GM18502 (cell line): ENCODE measurements at regions not wholly inside any gene's neighbourhood (a gene's known extent, or its start where the extent isn't known, plus 50 kb on each side); places are given as distances from the start of the nearest gene placed in this dataset.
A peak's percentile ranks its signal among the peaks of the same experiment; 100 is the strongest.
"Not testable (repeated sequence)": the region's sequence is repeated elsewhere in the genome, so short reads cannot be mapped to it uniquely, and the experiment has no call there.

Experiments
- ATAC-seq: cut with Tn5 transposase; IDR thresholded peaks from one replicate; pipeline ENCODE4 v1.9.1; 2021; ENCODE audit warnings: mild to moderate bottlenecking; ENCODE audit not compliant: unreplicated experiment, poor library complexity

DNA sequence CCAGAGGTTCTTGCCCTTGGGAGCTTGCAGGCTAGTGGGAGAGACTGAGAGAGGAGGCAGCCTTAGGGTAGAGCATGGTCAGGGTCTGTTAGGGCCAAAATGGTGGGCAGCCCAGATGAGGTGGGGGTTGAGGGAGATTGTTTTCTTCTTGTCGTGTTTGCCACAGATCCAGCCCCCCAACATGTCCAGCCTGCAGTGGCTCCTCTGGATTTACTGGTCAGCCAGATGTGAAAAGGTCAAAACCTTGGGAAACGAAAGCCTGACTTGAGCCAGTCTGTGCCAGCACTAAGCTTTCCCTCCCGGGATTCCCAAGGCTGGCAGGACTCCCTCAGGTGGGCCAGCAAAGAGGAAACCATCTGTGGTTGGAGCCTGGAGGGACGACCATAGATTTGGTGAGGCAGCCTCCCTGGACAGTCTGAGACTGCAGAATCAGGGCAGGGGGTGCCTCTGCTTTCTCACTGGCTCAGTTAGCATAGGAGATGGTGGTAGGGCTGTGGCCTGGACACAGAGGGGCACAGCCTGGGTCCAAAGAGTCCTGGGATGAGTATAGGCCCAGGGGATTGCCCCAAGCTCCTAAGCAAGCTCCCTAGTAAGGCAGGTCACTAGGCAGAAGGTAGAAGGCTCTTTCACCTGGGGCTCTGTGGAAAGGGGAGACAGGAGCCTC lies 51.2 kb upstream of the PRR23C start:
- no peak for ATAC-seq

DNA sequence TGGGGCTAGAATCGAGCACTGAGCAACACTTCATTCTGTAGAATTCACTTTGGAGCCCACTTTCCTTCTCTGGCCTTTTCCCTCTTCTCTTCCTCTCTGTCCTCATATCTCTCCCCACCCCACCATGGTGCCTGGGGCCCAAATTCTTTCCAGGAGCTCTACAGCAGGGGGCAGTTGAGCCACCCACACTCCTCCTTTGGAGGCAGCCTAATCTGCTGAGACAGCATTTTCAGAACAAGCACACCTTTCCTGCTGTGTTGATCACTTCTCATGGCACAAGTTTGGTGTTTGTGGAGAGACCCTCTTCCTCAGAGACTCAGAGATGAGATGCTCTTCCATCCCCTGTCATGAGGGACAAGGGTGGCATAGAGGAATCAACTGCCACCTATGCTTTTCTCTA lies 52.0 kb upstream of the PRR23C start:
- ATAC-seq, result no peak

DNA sequence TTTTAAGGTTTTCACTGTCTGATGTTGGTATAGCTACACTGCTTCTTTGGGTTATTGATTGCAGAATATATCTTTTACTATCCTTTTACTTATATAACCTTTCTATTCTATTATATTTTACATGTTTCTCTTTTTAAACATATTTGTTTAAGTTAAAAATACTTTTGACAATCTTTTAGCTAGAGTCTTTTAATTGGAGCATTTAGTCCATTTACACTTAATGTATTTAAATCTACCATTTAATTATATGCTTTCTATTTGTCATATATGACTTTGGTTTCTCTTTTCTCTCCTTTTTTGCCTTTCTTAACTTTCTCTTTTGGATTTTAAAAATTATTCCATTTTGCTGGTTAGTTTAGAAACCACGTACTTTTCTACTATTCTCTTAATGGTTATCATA lies 53.7 kb upstream of the PRR23C start:
- no peak for ATAC-seq

DNA sequence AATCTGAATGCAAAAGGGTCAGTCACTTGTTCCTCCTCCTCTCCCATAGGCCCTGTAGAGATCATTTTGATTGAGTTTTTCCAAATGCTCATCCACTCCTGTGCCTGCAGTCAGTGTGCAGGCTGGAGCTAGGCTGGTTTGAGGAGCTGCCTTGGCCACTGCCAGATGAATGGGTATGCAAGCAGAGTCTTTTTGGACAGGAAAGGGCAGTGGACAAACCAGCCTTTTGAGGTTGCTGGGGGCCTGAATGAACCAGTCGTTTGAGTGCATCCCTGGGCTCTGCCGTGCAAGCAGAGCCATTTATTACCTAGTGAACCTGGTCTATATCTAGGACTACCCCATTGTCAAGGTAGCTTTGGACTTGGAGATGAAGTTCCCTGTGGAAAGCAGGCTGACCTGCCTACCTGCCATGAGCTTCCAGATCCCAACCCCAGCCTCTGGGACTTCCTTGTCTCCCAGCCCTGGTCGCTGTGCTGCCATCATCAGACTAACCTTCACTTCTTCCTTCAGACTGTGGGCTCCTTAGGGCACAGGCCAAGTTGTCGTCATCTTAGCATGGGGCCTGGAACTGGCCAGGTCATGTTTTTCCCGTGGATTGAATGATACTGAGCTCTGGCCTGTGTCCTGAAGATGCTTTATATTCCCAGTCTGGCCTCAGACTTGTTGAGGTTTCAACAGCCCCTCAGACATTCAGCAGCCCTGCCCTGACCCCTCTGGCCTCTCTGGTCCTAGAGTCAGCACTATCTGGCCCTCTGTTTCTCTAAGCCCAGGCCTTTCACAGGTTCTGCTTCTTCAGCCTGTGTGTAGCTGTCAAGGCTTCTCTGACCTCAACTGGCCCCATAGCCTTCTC lies 55.5 kb upstream of the PRR23C start:
- no peak for ATAC-seq

DNA sequence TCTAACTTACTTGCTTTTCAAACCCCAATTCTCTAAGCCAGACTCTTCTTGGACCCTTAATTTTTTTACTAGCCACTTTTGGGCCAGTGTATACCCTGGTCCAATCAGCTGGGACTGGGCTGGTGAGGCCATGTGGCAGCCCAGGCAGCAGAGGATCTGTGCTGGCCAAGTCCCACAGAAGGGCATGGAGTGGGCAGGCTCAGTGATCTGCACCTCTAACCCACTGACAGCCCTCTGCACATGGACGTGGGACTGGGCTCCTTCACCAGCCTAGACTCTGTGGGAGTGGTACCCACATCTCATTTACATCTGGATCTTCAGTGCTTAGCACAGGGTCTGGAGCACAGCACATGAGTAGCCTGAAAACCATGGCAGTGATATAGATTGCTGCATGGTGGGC lies 56.1 kb upstream of the PRR23C start:
- ATAC-seq, result no peak

DNA sequence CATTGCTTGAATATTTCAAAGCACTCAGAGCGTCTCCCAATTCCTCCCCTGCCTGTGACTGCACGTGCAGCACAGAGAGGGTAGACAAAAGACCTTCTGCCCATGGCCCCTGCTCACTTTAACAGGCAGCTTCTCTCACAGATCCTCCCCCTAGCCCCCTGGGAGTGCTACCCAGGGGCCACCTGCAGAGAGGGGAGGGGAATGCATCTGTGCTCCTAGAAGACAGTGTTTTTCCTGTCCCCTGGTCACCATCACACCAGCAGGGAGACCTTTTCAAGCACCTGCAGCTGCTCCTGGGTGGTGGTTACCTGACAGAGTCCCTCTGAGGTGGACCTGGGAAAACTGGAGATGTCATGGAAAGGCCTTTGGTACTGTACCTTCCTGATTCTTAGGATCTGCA lies 56.7 kb upstream of the PRR23C start:
- ATAC-seq, result no peak

DNA sequence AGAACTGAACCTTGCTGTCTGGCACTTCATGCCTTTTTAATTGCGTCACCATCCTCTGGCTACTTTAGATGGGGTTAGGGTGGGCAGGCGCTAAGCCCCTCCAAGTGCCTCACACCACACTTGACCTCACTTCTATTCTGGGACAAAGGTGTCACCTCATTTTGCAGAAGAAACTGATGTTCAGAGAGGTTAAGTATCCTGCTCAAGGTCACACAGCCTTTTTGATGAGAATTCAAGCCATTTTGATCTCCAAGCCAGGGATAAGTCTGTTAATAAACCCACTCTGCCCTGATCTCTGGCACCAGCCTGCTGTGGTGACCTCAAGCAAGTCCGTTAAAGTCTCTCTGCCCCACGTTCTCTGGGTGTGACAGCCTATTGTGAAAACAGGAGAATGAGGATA lies 58.8 kb upstream of the PRR23C start:
- ATAC-seq, result no peak

DNA sequence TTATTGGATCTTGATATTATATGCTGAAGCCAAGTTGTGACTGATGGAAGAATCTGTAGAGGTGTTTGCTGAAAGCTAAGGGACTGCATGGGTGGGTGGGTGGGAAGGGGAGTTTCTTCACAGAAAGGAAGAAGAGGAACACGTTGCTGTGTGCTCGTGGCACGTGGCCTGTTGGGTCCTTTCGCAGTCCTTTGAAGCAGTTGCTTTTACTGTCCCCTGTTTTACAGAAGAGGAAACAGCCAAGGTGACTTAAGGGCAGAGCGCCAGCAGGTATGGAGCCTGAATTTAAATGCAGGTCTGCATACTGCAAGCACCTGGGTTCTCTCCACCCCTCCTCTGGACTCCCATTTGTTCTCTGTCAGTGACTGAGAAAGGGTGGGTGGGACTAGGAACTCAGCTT lies 59.4 kb upstream of the PRR23C start:
- no peak for ATAC-seq

DNA sequence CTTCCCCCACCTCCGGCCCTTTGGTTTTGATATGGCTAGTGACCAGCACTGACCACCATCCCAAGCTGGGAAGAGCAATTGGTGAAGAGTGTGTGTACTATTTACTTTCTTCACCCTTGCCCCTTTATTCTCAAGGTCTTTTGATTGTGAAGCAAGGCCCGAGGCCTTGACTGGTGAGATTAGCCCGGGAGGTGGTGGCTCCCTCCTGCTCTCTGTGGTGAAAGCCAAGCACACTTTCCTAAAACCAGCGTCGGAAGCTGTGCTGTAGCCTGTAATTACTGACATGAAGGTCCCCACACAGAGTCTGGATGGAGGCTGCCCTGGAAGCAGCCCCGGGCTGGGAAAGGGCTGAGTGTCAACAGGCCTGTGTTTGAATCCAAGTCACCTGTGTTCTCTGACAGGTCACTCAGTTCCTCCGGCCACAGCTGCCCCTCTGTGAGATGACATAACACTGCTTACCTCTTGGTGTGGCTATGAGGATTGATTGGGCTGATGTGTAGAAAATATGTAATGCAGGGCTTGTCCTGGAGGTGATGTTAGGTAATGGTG lies 60.5 kb upstream of the PRR23C start:
- ATAC-seq, result no peak

DNA sequence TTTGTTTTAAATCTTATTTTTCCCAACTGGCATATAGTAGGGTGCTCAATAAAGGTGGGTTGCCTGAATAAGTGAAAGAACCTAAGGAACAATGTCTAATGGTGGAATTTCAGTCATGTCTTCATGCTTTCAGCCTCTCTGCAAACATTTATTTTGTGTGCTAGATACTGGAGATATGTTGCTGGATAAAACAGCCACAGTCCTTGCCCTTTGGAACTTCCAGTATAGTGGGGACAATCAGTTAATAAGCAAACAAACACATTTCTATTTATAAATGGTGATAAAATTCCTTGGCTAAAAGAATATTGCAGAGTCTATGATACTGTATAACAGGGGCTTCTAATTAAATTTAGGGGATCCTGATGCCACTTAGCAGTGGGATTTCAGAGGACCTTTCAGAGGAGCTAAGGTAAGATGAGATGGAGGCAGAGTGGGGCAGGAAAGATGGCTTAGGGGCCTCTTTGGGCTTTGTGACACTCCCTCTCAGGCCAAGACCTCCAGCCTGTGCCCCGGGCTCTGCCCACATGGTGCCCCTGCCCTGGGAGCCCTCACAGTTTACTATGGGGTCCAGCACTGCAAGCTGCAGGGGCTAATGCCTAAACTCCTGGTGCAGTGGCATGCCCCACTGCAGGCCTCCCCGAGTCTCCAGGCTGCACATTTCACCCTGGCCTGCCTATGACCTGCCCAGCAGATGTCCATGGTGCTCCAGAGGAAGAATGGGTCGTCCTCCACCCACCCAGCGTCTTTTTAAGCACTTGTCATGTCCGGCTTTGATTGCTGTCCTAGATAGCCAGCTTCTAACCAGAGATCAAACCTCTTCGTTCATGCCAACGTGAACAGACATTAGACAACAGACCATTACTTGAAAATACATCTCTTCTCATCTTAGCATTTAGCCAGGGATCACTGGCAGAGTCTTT lies 61.6 kb upstream of the PRR23C start:
- ATAC-seq, result no peak

DNA sequence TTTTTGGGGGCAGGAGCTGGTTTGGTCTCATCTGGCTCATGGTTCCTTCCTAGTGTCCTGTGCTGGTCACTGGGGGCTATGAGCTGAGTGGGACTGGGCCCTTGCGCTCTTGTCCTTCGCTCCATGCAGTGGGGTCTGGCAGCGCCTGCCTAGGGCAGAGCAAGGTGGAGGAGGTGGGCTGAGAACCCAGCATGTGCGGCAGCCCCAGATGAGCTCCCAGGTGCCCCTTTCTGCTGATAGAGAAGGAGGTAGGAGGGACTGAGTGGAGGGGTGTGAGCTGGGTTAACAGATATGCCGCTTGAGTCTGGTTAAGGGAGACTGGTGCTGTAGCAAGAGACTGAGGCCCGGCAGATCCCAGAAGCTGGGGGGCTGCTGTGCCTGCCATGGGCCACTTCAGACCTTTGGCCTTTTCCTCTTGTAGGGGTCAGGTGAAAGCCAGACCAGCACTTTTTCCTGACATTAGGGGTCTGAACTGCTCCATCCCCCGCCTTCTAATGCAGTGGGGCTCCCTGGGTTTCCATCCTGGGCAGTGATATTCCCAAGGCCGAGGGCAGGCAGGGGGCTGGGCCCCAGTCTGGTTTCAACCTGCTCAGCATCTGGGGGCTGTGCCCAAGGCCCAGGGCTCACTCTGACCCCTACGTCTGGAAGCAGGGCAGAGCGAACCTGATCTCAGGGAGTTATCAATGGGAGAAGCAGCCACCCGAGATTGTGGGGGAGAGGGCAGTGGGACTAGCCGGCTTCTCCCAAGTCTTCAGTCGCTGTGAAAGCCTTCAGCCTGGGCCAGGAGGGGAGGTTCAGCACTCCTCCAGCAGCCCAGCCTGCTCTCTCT lies 62.9 kb upstream of the PRR23C start:
- no peak for ATAC-seq

DNA sequence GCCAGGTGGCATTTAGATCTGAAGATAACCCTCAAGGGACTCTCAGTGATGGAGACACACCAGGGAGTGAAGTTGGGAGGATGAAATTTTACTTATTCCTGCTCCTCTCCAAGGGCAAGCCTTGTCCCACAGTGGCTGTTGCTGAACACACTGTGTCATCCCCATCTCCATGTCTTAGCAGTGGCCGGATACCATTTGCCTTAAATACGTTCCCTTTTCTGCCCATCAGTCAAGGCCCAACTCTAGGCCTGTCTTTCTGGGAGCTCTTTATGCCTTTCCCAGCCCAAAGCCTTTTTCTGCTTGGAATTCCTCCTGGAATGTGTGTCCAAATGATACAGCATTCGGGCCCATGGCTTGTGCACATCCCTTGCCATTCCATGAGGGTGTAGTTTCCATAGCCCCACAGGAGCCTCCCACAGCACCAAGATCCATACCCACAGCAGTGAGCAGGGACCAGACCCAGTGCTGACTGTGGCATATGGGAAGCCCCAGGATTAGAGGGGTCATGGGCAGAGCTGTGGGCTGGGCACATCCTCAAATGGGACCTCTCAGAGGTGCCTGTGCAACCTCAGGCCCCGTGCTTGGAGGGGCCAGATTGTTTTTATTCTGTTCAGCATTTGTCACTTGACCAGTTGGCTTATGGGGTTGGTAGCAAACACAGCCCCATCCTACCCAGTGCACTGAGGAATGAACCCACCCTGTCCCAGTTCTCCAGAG lies 63.7 kb upstream of the PRR23C start:
- ATAC-seq, result no peak

DNA sequence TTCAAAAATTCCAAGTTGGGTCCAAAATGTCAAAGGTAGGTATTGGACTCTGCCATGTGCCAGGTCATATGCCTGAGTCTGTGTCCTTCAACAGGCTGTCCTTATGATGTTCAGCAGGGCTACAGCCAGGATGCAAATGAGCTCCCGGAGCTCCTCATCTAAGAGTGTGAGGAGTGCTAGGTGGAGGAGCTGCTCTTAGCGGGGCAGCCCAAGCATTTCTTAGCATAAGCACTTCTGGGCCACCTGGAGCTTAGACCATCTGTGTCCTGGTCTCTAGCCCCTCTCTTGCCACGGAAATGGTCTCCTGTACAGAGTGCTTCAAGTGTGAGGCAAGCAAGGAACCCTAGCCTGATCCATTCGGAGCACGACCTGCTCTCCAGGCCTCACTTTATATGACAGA lies 64.6 kb upstream of the PRR23C start:
- ATAC-seq, result no peak

DNA sequence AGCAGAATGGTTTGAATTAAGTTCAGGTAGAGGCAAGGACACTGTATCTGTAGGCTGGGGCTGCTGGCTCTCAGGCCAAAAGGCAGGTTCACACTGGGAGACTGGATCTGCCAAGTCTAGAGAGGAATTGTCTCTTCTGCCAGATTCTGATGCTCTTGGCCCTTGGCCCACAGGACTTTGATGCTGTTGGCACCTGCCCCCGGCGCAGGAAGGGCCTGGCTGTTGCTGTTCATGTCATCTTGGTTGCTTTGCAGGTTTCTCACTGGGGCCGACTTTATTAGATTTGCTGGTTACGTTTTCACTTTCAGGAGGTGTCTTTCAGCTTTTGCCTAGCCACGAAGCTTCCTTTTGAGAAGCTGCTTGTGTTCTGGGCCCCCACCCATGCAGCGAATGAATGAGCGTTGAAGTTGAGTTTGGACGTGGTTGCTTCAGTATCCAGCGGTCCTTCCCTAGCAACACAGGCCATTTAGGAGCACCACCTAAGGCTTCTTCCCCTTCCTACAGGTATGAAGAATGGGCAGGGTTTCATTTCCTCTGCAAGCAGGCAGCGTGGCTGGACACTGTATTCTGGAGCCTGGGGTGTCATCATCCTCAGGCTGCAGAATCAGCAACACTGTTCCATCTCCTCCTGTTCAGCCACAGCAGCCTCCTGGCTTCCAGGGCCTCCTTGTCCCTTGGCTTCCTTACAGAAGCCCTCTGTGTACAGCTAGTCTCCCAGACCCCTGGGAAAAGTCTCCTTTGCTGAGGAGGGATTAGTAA lies 65.6 kb upstream of the PRR23C start:
- ATAC-seq, result no peak

DNA sequence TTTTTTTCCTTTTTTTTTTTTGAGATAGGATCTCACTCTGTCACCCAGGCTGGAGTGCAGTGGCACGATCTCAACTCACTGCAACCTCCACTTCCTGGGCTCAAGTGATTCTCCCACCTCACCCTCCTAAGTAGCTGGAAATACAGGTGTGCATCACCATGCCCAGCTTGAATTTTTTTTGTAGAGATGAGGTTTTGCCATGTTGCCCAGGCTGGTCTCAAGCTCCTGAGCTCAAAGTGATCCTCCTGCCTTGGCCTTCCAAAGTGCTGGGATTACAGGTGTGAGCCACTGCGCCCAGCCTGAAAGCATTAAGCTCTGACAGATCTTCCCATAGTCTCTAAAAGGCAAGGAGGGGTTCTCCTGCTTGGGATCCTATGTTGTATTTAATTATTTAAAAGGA lies 66.2 kb upstream of the PRR23C start:
- not testable (repeated sequence) for ATAC-seq

DNA sequence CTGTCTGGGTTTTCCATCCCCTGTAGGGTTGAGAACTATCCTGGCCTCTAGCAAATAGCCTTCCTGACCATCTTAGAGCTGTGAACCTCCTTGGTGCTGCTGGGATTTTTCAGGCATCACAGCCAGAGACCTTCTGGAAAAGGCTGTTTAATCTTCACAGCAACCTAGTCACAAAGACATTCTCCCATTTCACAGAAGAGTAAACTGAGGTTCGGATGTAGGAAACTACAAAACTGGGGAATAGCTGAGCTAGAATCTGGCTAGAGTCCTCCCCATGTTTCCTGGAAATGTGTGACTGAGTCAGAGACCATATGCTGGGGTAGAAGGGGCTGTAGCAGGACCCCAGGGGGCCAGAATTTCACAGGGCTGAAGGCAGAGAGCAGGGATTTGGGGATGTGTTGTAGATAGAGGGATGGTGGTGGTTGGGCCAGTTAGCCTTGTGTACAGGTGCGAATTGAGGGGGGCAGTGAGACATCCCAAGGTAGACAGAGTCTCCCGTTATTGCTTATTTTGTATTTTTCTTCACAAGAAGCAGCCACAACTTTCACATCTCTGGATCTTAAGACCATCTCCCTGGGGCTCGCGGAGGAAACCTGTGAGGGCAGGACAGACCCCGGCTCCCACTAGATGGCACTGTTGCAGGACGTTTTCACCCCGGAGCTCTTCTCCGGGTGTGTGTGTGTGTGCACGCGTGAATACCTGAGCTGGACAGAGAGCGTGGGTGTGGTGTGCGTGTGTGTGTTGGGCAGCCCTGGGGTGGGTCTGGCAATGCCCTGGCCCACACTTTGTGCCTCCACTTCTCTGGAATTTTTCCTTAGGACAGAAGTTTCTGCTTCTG lies 66.9 kb upstream of the PRR23C start:
- peak; percentile 71 for ATAC-seq

DNA sequence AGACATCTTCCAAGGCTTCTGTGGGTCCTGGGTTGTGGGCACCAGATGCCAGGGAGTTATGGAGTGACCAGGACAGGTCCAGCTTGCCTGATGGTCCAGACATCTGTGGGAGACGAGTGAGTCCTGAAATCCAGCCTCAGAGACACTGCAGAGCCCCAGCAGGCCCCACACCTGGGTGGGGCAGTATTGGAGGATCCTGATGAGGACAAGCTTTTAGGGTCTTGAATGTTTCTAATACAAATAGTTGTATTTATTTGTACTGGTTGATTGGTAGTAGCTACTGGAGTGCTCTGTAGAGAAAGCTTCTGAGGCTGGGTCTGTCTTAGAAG lies 67.5 kb upstream of the PRR23C start:
- no peak for ATAC-seq
